ENCODE measurements at regions not wholly inside any gene's neighbourhood (a gene's known extent, or its start where the extent isn't known, plus 50 kb on each side); places are given as distances from the start of the nearest gene placed in this dataset.

- TF ChIP-seq CTCF (conservative IDR thresholded peaks at IDR 0.05; ENCODE audit: low read length) = no peak
- no peak for TF ChIP-seq EZH2phosphoT487 (IDR thresholded peaks at IDR 0.05; ENCODE audit: borderline replicate concordance)
Measured at GRCh38 chr5:108545301-108545700, 163.4 kb upstream of the FBXL17 start.

All from Loucy (cell line).